ENCODE measurements at regions not wholly inside any gene's neighbourhood (a gene's known extent, or its start where the extent isn't known, plus 50 kb on each side); places are given as distances from the start of the nearest gene placed in this dataset.

DNA sequence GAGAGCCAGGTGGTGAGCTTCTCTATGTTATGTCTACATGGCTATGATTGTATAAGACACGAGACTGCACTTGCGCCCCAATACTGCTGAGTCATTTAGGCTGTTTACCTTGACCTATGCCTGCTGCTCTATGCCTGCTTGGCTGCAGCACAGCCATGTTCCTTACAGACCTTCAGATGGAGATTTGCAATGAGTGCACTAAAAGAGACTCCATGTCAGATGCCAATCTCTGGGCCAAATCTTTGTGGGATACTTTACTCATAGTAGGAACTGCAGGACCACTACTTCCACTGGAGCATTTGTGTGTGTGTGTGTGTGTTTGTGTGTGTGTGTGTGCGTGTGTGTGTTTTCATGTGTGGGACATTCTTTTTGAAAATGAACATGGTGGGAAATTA, 50.0 kb upstream of the KMT2E start:
- H3K9me3 ChIP-seq (ENCODE audit: control insufficient read depth, insufficient read depth, low read length): peaks cover 10% of the 10 kb centered on the region; the same call in 1 of the 2 replicates
- TF ChIP-seq, protein P1, sequence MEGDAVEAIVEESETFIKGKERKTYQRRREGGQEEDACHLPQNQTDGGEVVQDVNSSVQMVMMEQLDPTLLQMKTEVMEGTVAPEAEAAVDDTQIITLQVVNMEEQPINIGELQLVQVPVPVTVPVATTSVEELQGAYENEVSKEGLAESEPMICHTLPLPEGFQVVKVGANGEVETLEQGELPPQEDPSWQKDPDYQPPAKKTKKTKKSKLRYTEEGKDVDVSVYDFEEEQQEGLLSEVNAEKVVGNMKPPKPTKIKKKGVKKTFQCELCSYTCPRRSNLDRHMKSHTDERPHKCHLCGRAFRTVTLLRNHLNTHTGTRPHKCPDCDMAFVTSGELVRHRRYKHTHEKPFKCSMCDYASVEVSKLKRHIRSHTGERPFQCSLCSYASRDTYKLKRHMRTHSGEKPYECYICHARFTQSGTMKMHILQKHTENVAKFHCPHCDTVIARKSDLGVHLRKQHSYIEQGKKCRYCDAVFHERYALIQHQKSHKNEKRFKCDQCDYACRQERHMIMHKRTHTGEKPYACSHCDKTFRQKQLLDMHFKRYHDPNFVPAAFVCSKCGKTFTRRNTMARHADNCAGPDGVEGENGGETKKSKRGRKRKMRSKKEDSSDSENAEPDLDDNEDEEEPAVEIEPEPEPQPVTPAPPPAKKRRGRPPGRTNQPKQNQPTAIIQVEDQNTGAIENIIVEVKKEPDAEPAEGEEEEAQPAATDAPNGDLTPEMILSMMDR (IDR thresholded peaks at IDR 0.05; ENCODE audit: low read depth, low read length, poor library complexity, severe bottlenecking): no peak
- no peak for TF ChIP-seq EZH2phosphoT487 (IDR thresholded peaks at IDR 0.05; ENCODE audit: borderline replicate concordance, low read length)
- peaks cover 4% of the 10 kb centered on the region; the same call in 1 of the 2 replicates for H3F3A ChIP-seq (ENCODE audit: control insufficient read depth, insufficient read depth)
- H3K79me2 ChIP-seq (ENCODE audit: control insufficient read depth, low read length): no peaks in the 10 kb centered on the region
- no peaks in the 10 kb centered on the region for H4K20me1 ChIP-seq (ENCODE audit: control insufficient read depth, insufficient read depth, low read depth, low read length)
- no peak overlapping the region for H3K4me3 ChIP-seq (ENCODE audit: low read length)
- no peak overlapping the region for H3K4me2 ChIP-seq (ENCODE audit: low read length)
- H3K9me2 ChIP-seq (replicated peaks; ENCODE audit: control insufficient read depth, low read length): no peaks in the 10 kb centered on the region
- peaks cover 20% of the 10 kb centered on the region for H3K36me3 ChIP-seq (ENCODE audit: control insufficient read depth, low read length)
- H3K4me1 ChIP-seq (ENCODE audit: control insufficient read depth, low read length): peaks cover 11% of the 10 kb centered on the region
- no peak overlapping the region for H3K27ac ChIP-seq (ENCODE audit: low read depth, low read length)
- H3K27me3 ChIP-seq (ENCODE audit: control insufficient read depth, low read length): no peaks in the 10 kb centered on the region
